SKM-1 (cell line): ENCODE measurements at regions not wholly inside any gene's neighbourhood (a gene's known extent, or its start where the extent isn't known, plus 50 kb on each side); places are given as distances from the start of the nearest gene placed in this dataset.

Experiments
- DNase-seq: peaks from one replicate; lab custom pipeline; 2025; ENCODE audit not compliant: unreplicated experiment; lab: John Stamatoyannopoulos, UW

DNA sequence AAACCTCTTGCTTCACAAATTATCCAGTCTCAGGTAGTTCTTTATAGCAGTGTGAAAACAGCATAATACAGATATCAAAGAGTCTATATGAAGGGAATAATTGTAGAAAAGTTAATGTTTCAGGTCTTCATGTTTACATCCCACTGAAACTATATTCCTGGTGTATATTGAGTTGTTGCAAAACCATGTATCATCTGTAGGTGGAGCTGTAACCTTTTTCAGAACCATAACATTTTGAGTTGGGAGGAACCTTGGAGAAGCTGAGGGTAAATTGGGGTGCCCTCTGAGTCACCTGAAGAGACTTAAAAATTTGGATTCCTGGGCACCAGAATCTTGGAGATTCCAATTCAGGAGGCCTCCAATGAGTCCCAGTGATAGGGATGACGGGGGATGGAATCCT is 51.9 kb upstream of the TAPT1 start:
- no peak for DNase-seq
